Trophoblast cell (in vitro differentiated cells and primary cell): ENCODE measurements at regions not wholly inside any gene's neighbourhood (a gene's known extent, or its start where the extent isn't known, plus 50 kb on each side); places are given as distances from the start of the nearest gene placed in this dataset.
"Not testable (repeated sequence)": the region's sequence is repeated elsewhere in the genome, so short reads cannot be mapped to it uniquely, and the experiment has no call there.

Experiments
- DNase-seq, 2 donors: peaks; one replicate each; pipeline ENCODE4 v3.0.0-alpha.2; 2016
- H2AFZ ChIP-seq: 2 replicates; pipeline ENCODE4 v1.6.1; 2013; ENCODE audit warnings: low read length, moderate library complexity, mild to moderate bottlenecking; ENCODE audit not compliant: insufficient read depth, poor library complexity
- H2AK5ac ChIP-seq: 2 replicates; pipeline ENCODE4 v1.6.1; 2013; ENCODE audit warnings: mild to moderate bottlenecking, low read length
- H2BK120ac ChIP-seq: 2 replicates; pipeline ENCODE4 v1.6.1; 2013; ENCODE audit warnings: low read length, mild to moderate bottlenecking, moderate library complexity; ENCODE audit not compliant: insufficient read depth, poor library complexity
- H2BK12ac ChIP-seq: 2 replicates; pipeline ENCODE4 v1.6.1; 2013; ENCODE audit warnings: mild to moderate bottlenecking, low read length, moderate library complexity
- H2BK5ac ChIP-seq: 2 replicates; pipeline ENCODE4 v1.6.1; 2013; ENCODE audit warnings: low read length, low read depth, moderate library complexity, mild to moderate bottlenecking; ENCODE audit not compliant: poor library complexity
- H3K14ac ChIP-seq: 2 replicates; pipeline ENCODE4 v1.6.1; 2013; ENCODE audit warnings: mild to moderate bottlenecking, low read length
- H3K18ac ChIP-seq: 2 replicates; pipeline ENCODE4 v1.6.1; 2013; ENCODE audit warnings: mild to moderate bottlenecking, low read length
- H3K23ac ChIP-seq: 2 replicates; pipeline ENCODE4 v1.6.1; 2013; ENCODE audit warnings: low read length
- H3K27ac ChIP-seq: 2 replicates; pipeline ENCODE4 v1.5.1; 2013; ENCODE audit warnings: low read depth, mild to moderate bottlenecking, inconsistent platforms, low read length, moderate library complexity
- H3K27me3 ChIP-seq: 2 replicates; pipeline ENCODE4 v1.6.1; 2013; ENCODE audit warnings: inconsistent platforms, mild to moderate bottlenecking, low read length, moderate library complexity; ENCODE audit not compliant: insufficient read depth
- H3K36me3 ChIP-seq, 2 experiments: 1 replicate in 1 of 2; 2 replicates in 1 of 2; pipeline ENCODE4 v1.6.1; 2013; ENCODE audit warnings: low read length in 2 of 2, mild to moderate bottlenecking in 2 of 2, moderate library complexity in 1 of 2; ENCODE audit not compliant: insufficient read depth in 2 of 2, control insufficient read depth in 1 of 2
- H3K4ac ChIP-seq: 2 replicates; pipeline ENCODE4 v1.6.1; 2013; ENCODE audit warnings: low read depth, mild to moderate bottlenecking, low read length, moderate library complexity
- H3K4me1 ChIP-seq, 2 experiments: 1 replicate in 1 of 2; 2 replicates in 1 of 2; pipeline ENCODE4 v1.6.1; 2013; ENCODE audit warnings: low read length in 2 of 2, mild to moderate bottlenecking in 2 of 2, moderate library complexity in 1 of 2; ENCODE audit not compliant: insufficient read depth in 2 of 2, control insufficient read depth in 1 of 2
- H3K4me2 ChIP-seq: 2 replicates; pipeline ENCODE4 v1.6.1; 2013; ENCODE audit warnings: inconsistent platforms, mild to moderate bottlenecking, low read length, moderate library complexity
- H3K4me3 ChIP-seq: 2 replicates; pipeline ENCODE4 v1.5.1; 2013; ENCODE audit warnings: mild to moderate bottlenecking, low read depth, low read length, inconsistent platforms
- H3K79me1 ChIP-seq: one replicate; pipeline ENCODE4 v1.6.1; 2013; ENCODE audit warnings: low read length
- H3K79me2 ChIP-seq: 2 replicates; pipeline ENCODE4 v1.6.1; 2013; ENCODE audit warnings: low read length, mild to moderate bottlenecking; ENCODE audit not compliant: control insufficient read depth, insufficient read depth, poor library complexity
- H3K9ac ChIP-seq: 2 replicates; pipeline ENCODE4 v1.6.1; 2013; ENCODE audit warnings: mild to moderate bottlenecking, low read length
- H3K9me3 ChIP-seq: 2 replicates; pipeline ENCODE4 v1.6.1; 2013; ENCODE audit warnings: low read depth, mild to moderate bottlenecking, control low read depth, inconsistent platforms, low read length; ENCODE audit not compliant: insufficient read depth
- H4K12ac ChIP-seq: 2 replicates; pipeline ENCODE4 v1.6.1; 2013; ENCODE audit warnings: low read depth, mild to moderate bottlenecking, low read length, moderate library complexity
- H4K8ac ChIP-seq: 2 replicates; pipeline ENCODE4 v1.6.1; 2013; ENCODE audit warnings: low read depth, mild to moderate bottlenecking, low read length, moderate library complexity
- H4K91ac ChIP-seq: one replicate; pipeline ENCODE4 v1.6.1; 2013; ENCODE audit warnings: low read depth, mild to moderate bottlenecking, low read length, moderate library complexity
- WGBS: extraction: QIAGEN DNeasy Blood & Tissue Kit; methylation state at CpG from one replicate; pipeline ENCODE4 v1.1.7; 2013; ENCODE audit warnings: missing lambda C conversion rate; ENCODE audit not compliant: insufficient read length, insufficient coverage; ENCODE audit errors: extremely low coverage; 5-methylcytosine and 5-hydroxymethylcytosine counted together

- H3K9me3 ChIP-seq: not testable (repeated sequence)
Observed at GRCh38 chr2:199533873-199534272, 76.1 kb upstream of the SATB2 start.

GRCh38 chr2:199527071-199527470 is 69.3 kb upstream of the SATB2 start:
- Histone ChIP-seq H3K9ac (no peak overlapping the region), H4K12ac (no peak overlapping the region), H3K4me2 (no peak overlapping the region), H2BK120ac (no peak overlapping the region), H3K14ac (no peak overlapping the region), H3K4me3 (no peak overlapping the region), H2BK5ac (no peak overlapping the region), H4K91ac (no peak overlapping the region), H3K9me3 (no peaks in the 10 kb centered on the region), H3K36me3 (no peaks in the 10 kb centered on the region), H3K27ac (no peak overlapping the region), H2AFZ (no peak overlapping the region), H3K79me1 (no peaks in the 10 kb centered on the region), H4K8ac (no peak overlapping the region), H3K79me2 (no peaks in the 10 kb centered on the region), H3K27me3 (no peaks in the 10 kb centered on the region), H2AK5ac (no peak overlapping the region), H3K18ac (no peak overlapping the region), H3K23ac (no peak overlapping the region), H3K4me1 (no peaks in the 10 kb centered on the region), H2BK12ac (no peak overlapping the region), H3K4ac (no peak overlapping the region)
- WGBS: no CpG with 5 or more reads among the region's 1 CpG
- DNase-seq: no peak

More at GRCh38 chr2:199533873-199534272, 76.1 kb upstream of the SATB2 start:
- H2BK5ac ChIP-seq, H4K8ac ChIP-seq, H3K4ac ChIP-seq, H3K36me3 ChIP-seq, H2BK120ac ChIP-seq, DNase-seq, H2AFZ ChIP-seq, H3K27ac ChIP-seq, H4K12ac ChIP-seq, H3K18ac ChIP-seq, H3K9ac ChIP-seq, H2BK12ac ChIP-seq, H3K27me3 ChIP-seq, H2AK5ac ChIP-seq, H3K4me2 ChIP-seq, H4K91ac ChIP-seq, H3K23ac ChIP-seq, H3K4me1 ChIP-seq, H3K14ac ChIP-seq, H3K4me3 ChIP-seq, H3K79me2 ChIP-seq, H3K79me1 ChIP-seq: not testable (repeated sequence)
- no CpG with 5 or more reads among the region's 3 CpGs for WGBS

GRCh38 chr2:199524689-199525574 is 67.2 kb upstream of the SATB2 start:
- Histone ChIP-seq H2BK120ac (no peak overlapping the region), H4K91ac (no peak overlapping the region)
- WGBS: no CpG with 5 or more reads among the region's 3 CpGs

GRCh38 chr2:199509403-199509802 is 51.7 kb upstream of the SATB2 start:
- no peak for DNase-seq
- Histone ChIP-seq H2BK5ac (no peak overlapping the region), H3K4me1 (no peaks in the 10 kb centered on the region), H3K4ac (no peak overlapping the region), H3K9me3 (no peaks in the 10 kb centered on the region), H3K23ac (no peak overlapping the region), H2BK120ac (no peak overlapping the region), H3K4me3 (no peak overlapping the region), H4K91ac (no peak overlapping the region), H3K14ac (no peak overlapping the region), H3K27ac (no peak overlapping the region), H3K79me1 (no peaks in the 10 kb centered on the region), H2AFZ (no peak overlapping the region), H4K12ac (no peak overlapping the region), H3K4me2 (no peak overlapping the region), H2BK12ac (no peak overlapping the region), H3K18ac (no peak overlapping the region), H3K36me3 (no peaks in the 10 kb centered on the region), H4K8ac (no peak overlapping the region), H3K27me3 (no peaks in the 10 kb centered on the region), H2AK5ac (no peak overlapping the region), H3K79me2 (no peaks in the 10 kb centered on the region), H3K9ac (no peak overlapping the region)
- WGBS: no CpG with 5 or more reads among the region's 1 CpG

More at GRCh38 chr2:199524689-199525574, 67.2 kb upstream of the SATB2 start:
- Histone ChIP-seq H3K23ac (no peak overlapping the region), H3K27me3 (no peaks in the 10 kb centered on the region), H3K4ac (no peak overlapping the region), H3K9ac (no peak overlapping the region), H3K9me3 (no peaks in the 10 kb centered on the region), H3K27ac (no peak overlapping the region), H3K79me1 (no peaks in the 10 kb centered on the region), H3K79me2 (no peaks in the 10 kb centered on the region), H4K8ac (no peak overlapping the region), H3K4me2 (no peak overlapping the region), H3K4me1 (no peaks in the 10 kb centered on the region), H3K14ac (no peak overlapping the region), H3K18ac (no peak overlapping the region), H2AFZ (no peak overlapping the region), H3K36me3 (no peaks in the 10 kb centered on the region), H3K4me3 (no peak overlapping the region), H4K12ac (no peak overlapping the region), H2BK5ac (no peak overlapping the region), H2BK12ac (no peak overlapping the region), H2AK5ac (no peak overlapping the region)
- DNase-seq: peak in 1 of 2 donors; percentile 2
